H1 (cell line): ENCODE measurements at regions not wholly inside any gene's neighbourhood (a gene's known extent, or its start where the extent isn't known, plus 50 kb on each side); places are given as distances from the start of the nearest gene placed in this dataset.

Experiments used
- CTCF ChIP-seq, 3 experiments: IDR thresholded peaks; 1 replicate in 2 of 3; 2 replicates in 1 of 3; pipeline versions ENCODE4 v1.5.1 to v1.6.1; 2011; ENCODE audit warnings: low read length in 3 of 3, mild to moderate bottlenecking in 3 of 3, inconsistent platforms in 2 of 3, low read depth in 1 of 3, moderate library complexity in 1 of 3; ENCODE audit not compliant: insufficient read depth in 1 of 3; ENCODE audit errors: control extremely low read depth in 1 of 3
- EGR1 ChIP-seq: IDR thresholded peaks from 2 replicates; pipeline ENCODE4 v1.6.1; 2011; ENCODE audit warnings: low read depth, low read length, borderline replicate concordance
- EP300 ChIP-seq, 2 experiments: IDR thresholded peaks; 1 replicate in 1 of 2; 2 replicates in 1 of 2; pipeline ENCODE4 v1.6.1; 2011 to 2012; ENCODE audit warnings: low read depth in 2 of 2, low read length in 2 of 2, mild to moderate bottlenecking in 2 of 2, borderline replicate concordance in 1 of 2, inconsistent platforms in 1 of 2, moderate library complexity in 1 of 2
- NANOG ChIP-seq: IDR thresholded peaks from 2 replicates; pipeline ENCODE4 v1.6.1; 2011; ENCODE audit warnings: low read length, low read depth, mild to moderate bottlenecking, inconsistent platforms; ENCODE audit not compliant: insufficient read depth, poor library complexity, severe bottlenecking
- POLR2A ChIP-seq, 2 experiments: IDR thresholded peaks; 1 replicate in 1 of 2; 2 replicates in 1 of 2; pipeline ENCODE4 v1.6.1; 2011; ENCODE audit warnings: low read depth in 2 of 2, low read length in 2 of 2, mild to moderate bottlenecking in 2 of 2; ENCODE audit errors: control extremely low read depth in 1 of 2
- RAD21 ChIP-seq, 2 experiments: IDR thresholded peaks in 1 of 2; conservative IDR thresholded peaks in 1 of 2; 2 replicates each; pipeline ENCODE4 v1.6.1; 2011; ENCODE audit warnings: low read depth in 2 of 2, low read length in 2 of 2, improper control_type of control experiment in 1 of 2, inconsistent platforms in 1 of 2, mild to moderate bottlenecking in 1 of 2, moderate library complexity in 1 of 2
- RNF2 ChIP-seq: fragments of 200-900, 300-1000 bp; sonication (generic); IDR thresholded peaks from 2 replicates; pipeline ENCODE4 v1.7.1; 2016; ENCODE audit warnings: borderline replicate concordance, low read depth, mild to moderate bottlenecking, antibody characterized with exemption, low read length; ENCODE audit not compliant: poor library complexity, severe bottlenecking; ENCODE audit errors: missing control alignments
- USF2 ChIP-seq: IDR thresholded peaks from 2 replicates; pipeline ENCODE4 v1.6.1; 2011; ENCODE audit warnings: low read length, improper control_type of control experiment

- TF ChIP-seq USF2 (no peak), CTCF (IDR thresholded peaks at IDR 0.05; ENCODE audit: control extremely low read depth in 1 of 3, insufficient read depth in 1 of 3, low read depth in 1 of 3, low read length in 3 of 3) (no peak), POLR2A (IDR thresholded peaks at IDR 0.05; ENCODE audit: control extremely low read depth in 1 of 2, low read depth in 2 of 2, low read length in 2 of 2) (no peak), EP300 (IDR thresholded peaks at IDR 0.05; ENCODE audit: borderline replicate concordance in 1 of 2, low read depth in 2 of 2, low read length in 2 of 2) (no peak), RAD21 (IDR thresholded peaks at IDR 0.05 in 1 of 2, conservative IDR thresholded peaks at IDR 0.05 in 1 of 2; ENCODE audit: low read depth in 2 of 2, low read length in 2 of 2) (no peak), RNF2 (no peak), EGR1 (no peak), NANOG (no peak)
These were observed 154.2 kb downstream of the SUCLA2 start for GRCh38 chr13:47846886-47847285.
